ENCODE measurements at regions not wholly inside any gene's neighbourhood (a gene's known extent, or its start where the extent isn't known, plus 50 kb on each side); places are given as distances from the start of the nearest gene placed in this dataset.
A peak's percentile ranks its signal among the peaks of the same experiment; 100 is the strongest.

GRCh38 chr5:135205632-135206349, 171.8 kb upstream of the PITX1 start:
- TF ChIP-seq CTCF (IDR thresholded peaks at IDR 0.05; ENCODE audit: low read depth, low read length), result no peak
- peak in 1 of 2 donors; percentile 32 for DNase-seq (ENCODE audit: low read depth in 2 of 2)
- H3K4me3 ChIP-seq (replicated peaks in 1 of 2; ENCODE audit: low read depth in 2 of 2, low read length in 2 of 2), result no peak overlapping the region

DNA sequence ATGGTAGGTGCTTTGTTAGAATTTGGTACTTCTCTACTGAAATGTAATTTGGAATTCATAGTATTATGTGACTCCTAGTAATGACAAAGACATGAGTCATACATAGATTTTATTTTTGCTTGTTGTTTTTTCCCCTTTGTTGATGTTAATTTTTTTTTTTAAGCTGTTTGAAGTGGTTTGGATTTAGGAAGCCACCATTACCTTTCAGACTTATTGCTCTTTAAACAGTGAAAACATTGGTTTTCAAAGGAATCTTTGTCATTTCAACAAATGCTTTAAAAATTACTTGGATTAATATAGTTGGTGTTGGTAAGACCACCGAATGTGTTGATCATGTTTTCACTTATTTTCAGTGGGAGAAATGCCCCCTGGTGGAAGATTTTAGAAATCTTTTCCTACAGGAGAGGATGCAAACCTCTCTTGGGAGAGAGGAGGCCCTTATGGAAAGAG, 170.1 kb upstream of the PITX1 start:
- peak; percentile 36 for TF ChIP-seq CTCF (IDR thresholded peaks at IDR 0.05; ENCODE audit: low read depth, low read length)
- peak in 1 of 2 donors; percentile 55 for DNase-seq (ENCODE audit: low read depth in 2 of 2)
- no peak overlapping the region for H3K4me3 ChIP-seq (replicated peaks in 1 of 2; ENCODE audit: low read depth in 2 of 2, low read length in 2 of 2)

- peak; percentile 51 for TF ChIP-seq CTCF (IDR thresholded peaks at IDR 0.05; ENCODE audit: low read depth, low read length)
- peak in 1 of 2 donors; percentile 43 for DNase-seq (ENCODE audit: low read depth in 2 of 2)
- no peak overlapping the region for H3K4me3 ChIP-seq (replicated peaks in 1 of 2; ENCODE audit: low read depth in 2 of 2, low read length in 2 of 2)
These were observed 169.6 kb upstream of the PITX1 start for GRCh38 chr5:135203593-135204036.

DNA sequence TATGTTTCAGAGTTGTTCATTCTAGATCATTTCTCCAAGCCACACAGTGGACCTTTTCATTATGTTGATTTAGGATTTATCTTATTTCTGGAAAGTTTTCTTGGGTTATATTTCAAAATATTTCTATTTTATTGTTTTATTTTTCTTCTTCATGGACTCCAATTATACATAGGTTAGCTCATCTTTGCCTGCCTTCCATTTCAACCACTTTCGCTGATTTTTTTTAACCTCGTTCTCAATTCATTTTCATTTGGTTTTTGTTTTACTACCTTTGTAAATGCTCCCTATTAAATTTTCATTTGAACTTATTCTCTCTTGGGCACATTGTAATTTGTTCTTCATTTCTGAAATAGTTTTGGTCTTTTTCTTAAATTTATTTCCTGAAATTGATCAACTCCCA, 169.0 kb upstream of the PITX1 start:
- DNase-seq (ENCODE audit: low read depth in 2 of 2), result no peak
- H3K4me3 ChIP-seq (replicated peaks in 1 of 2; ENCODE audit: low read depth in 2 of 2, low read length in 2 of 2), result no peak overlapping the region
- no peak for TF ChIP-seq CTCF (IDR thresholded peaks at IDR 0.05; ENCODE audit: low read depth, low read length)

DNA sequence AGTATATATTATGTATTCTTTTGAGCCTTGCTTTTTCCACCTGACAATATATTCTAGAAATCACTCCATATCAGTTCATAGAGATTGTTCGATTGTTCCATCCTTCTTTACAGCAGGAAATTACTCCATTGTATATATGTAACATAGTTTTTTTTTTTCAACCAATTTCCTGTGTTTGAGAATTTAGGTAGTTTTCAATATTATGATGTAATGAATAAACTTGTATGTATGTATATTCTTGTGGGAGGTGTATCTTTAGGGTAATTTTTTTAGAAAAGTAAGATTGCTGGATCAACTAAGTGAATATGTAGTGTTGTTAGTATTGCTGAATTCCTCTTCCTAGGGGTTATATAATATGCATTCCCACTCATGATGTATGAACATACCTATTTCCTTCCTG, 165.9 kb upstream of the PITX1 start:
- DNase-seq (ENCODE audit: low read depth in 2 of 2), result no peak
- no peak overlapping the region for H3K4me3 ChIP-seq (replicated peaks in 1 of 2; ENCODE audit: low read depth in 2 of 2, low read length in 2 of 2)
- TF ChIP-seq CTCF (IDR thresholded peaks at IDR 0.05; ENCODE audit: low read depth, low read length), result no peak

- H3K4me3 ChIP-seq (replicated peaks in 1 of 2; ENCODE audit: low read depth in 2 of 2, low read length in 2 of 2), result no peak overlapping the region
- no peak for DNase-seq (ENCODE audit: low read depth in 2 of 2)
- TF ChIP-seq CTCF (IDR thresholded peaks at IDR 0.05; ENCODE audit: low read depth, low read length), result no peak
These were observed 162.5 kb upstream of the PITX1 start for GRCh38 chr5:135196483-135196882.

- no peak for TF ChIP-seq CTCF (IDR thresholded peaks at IDR 0.05; ENCODE audit: low read depth, low read length)
- H3K4me3 ChIP-seq (replicated peaks in 1 of 2; ENCODE audit: low read depth in 2 of 2, low read length in 2 of 2), result no peak overlapping the region
- peak in 1 of 2 donors; percentile 58 for DNase-seq (ENCODE audit: low read depth in 2 of 2)
These were observed 161.2 kb upstream of the PITX1 start for GRCh38 chr5:135195270-135195608.

Measured in cardiac fibroblast (primary cell).